ENCODE measurements at regions not wholly inside any gene's neighbourhood (a gene's known extent, or its start where the extent isn't known, plus 50 kb on each side); places are given as distances from the start of the nearest gene placed in this dataset.

DNA sequence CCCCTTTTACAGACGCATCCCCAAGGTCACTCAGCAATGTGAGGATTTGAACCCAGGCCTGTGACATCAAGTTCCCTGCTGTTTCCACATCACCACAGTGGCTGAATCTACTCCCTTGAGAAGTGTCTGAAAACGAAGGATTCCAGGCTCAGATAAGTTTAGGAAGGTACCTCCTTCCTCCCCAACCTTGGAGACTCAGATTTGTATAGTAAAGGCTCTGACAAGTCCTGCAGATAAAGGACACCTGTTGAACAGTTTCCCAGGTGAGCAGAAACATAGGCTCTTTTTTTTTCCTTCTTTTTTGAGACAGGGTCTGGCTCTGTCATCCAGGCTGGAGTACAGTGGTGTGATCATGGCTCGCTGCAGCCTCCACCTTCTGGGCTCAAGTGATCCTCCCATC, 56.4 kb upstream of the PTPRS start:
- TF ChIP-seq, protein P1, sequence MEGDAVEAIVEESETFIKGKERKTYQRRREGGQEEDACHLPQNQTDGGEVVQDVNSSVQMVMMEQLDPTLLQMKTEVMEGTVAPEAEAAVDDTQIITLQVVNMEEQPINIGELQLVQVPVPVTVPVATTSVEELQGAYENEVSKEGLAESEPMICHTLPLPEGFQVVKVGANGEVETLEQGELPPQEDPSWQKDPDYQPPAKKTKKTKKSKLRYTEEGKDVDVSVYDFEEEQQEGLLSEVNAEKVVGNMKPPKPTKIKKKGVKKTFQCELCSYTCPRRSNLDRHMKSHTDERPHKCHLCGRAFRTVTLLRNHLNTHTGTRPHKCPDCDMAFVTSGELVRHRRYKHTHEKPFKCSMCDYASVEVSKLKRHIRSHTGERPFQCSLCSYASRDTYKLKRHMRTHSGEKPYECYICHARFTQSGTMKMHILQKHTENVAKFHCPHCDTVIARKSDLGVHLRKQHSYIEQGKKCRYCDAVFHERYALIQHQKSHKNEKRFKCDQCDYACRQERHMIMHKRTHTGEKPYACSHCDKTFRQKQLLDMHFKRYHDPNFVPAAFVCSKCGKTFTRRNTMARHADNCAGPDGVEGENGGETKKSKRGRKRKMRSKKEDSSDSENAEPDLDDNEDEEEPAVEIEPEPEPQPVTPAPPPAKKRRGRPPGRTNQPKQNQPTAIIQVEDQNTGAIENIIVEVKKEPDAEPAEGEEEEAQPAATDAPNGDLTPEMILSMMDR (conservative IDR thresholded peaks at IDR 0.05; ENCODE audit: low read depth, low read length), result no peak
- TF ChIP-seq RCOR1 (IDR thresholded peaks at IDR 0.05; ENCODE audit: insufficient replicate concordance, low read length) (no peak), CEBPB (IDR thresholded peaks at IDR 0.05; ENCODE audit: low read depth, low read length) (no peak), MXI1 (IDR thresholded peaks at IDR 0.05; ENCODE audit: borderline replicate concordance, low read depth, low read length) (no peak), SMC3 (IDR thresholded peaks at IDR 0.05; ENCODE audit: low read depth, low read length) (no peak), RFX5 (IDR thresholded peaks at IDR 0.05; ENCODE audit: low read depth, low read length) (no peak), POLR2A (IDR thresholded peaks at IDR 0.05; ENCODE audit: low read depth, low read length) (no peak), RAD21 (IDR thresholded peaks at IDR 0.05; ENCODE audit: low read length) (no peak), MAFK (IDR thresholded peaks at IDR 0.05; ENCODE audit: low read depth, low read length) (no peak)
- TF ChIP-seq, protein P2, sequence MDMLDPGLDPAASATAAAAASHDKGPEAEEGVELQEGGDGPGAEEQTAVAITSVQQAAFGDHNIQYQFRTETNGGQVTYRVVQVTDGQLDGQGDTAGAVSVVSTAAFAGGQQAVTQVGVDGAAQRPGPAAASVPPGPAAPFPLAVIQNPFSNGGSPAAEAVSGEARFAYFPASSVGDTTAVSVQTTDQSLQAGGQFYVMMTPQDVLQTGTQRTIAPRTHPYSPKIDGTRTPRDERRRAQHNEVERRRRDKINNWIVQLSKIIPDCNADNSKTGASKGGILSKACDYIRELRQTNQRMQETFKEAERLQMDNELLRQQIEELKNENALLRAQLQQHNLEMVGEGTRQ (IDR thresholded peaks at IDR 0.05; ENCODE audit: low read depth, low read length), result no peak

Measured in IMR-90 (cell line).